ENCODE measurements at regions not wholly inside any gene's neighbourhood (a gene's known extent, or its start where the extent isn't known, plus 50 kb on each side); places are given as distances from the start of the nearest gene placed in this dataset.

- H3K9me3 ChIP-seq (ENCODE audit: control insufficient read depth, insufficient read depth, low read length) = peaks cover 5% of the 10 kb centered on the region
- DNase-seq (ENCODE audit: low read depth, low spot score) = no peak
- no peaks in the 10 kb centered on the region for H3K27me3 ChIP-seq (ENCODE audit: control insufficient read depth, insufficient read depth, low read length)
- no CpG with 5 or more reads among the region's 4 CpGs for WGBS (ENCODE audit: insufficient coverage, insufficient read length)
- no peak overlapping the region for H3K4me3 ChIP-seq (ENCODE audit: low read length)
- no peak overlapping the region for H3K27ac ChIP-seq (ENCODE audit: low read length)
- H3K4me1 ChIP-seq (ENCODE audit: control insufficient read depth, insufficient read depth, low read length) = no peaks in the 10 kb centered on the region
- no peaks in the 10 kb centered on the region for H3K36me3 ChIP-seq (ENCODE audit: control insufficient read depth, insufficient read depth, low read length)
These were observed 504.6 kb downstream of the ALG10 start for GRCh38 chr12:34526946-34527345.

- no CpG with 5 or more reads among the region's 4 CpGs for WGBS (ENCODE audit: insufficient coverage, insufficient read length)
- Histone ChIP-seq H3K4me3 (ENCODE audit: low read length) (no peak overlapping the region), H3K36me3 (ENCODE audit: control insufficient read depth, insufficient read depth, low read length) (no peaks in the 10 kb centered on the region), H3K9me3 (ENCODE audit: control insufficient read depth, insufficient read depth, low read length) (no peaks in the 10 kb centered on the region; the same call in 1 of the 2 replicates), H3K27ac (ENCODE audit: low read length) (no peak overlapping the region), H3K4me1 (ENCODE audit: control insufficient read depth, insufficient read depth, low read length) (no peaks in the 10 kb centered on the region), H3K27me3 (ENCODE audit: control insufficient read depth, insufficient read depth, low read length) (no peaks in the 10 kb centered on the region)
- DNase-seq (ENCODE audit: low read depth, low spot score) = no peak
These were observed 525.0 kb downstream of the ALG10 start for GRCh38 chr12:34547276-34547675.

- H3K4me3 ChIP-seq (ENCODE audit: low read length) = no peak overlapping the region
- no peak for DNase-seq (ENCODE audit: low read depth, low spot score)
- no peaks in the 10 kb centered on the region for H3K4me1 ChIP-seq (ENCODE audit: control insufficient read depth, insufficient read depth, low read length)
- H3K36me3 ChIP-seq (ENCODE audit: control insufficient read depth, insufficient read depth, low read length) = no peaks in the 10 kb centered on the region
- H3K27ac ChIP-seq (ENCODE audit: low read length) = no peak overlapping the region
- WGBS (ENCODE audit: insufficient coverage, insufficient read length) = no CpG with 5 or more reads among the region's 4 CpGs
- H3K27me3 ChIP-seq (ENCODE audit: control insufficient read depth, insufficient read depth, low read length) = no peaks in the 10 kb centered on the region
- H3K9me3 ChIP-seq (ENCODE audit: control insufficient read depth, insufficient read depth, low read length) = peaks cover 7% of the 10 kb centered on the region
These were observed 569.7 kb downstream of the ALG10 start for GRCh38 chr12:34591966-34592365.

GRCh38 chr12:34595749-34596733, 573.7 kb downstream of the ALG10 start:
- Histone ChIP-seq H3K36me3 (ENCODE audit: control insufficient read depth, insufficient read depth, low read length) (no peaks in the 10 kb centered on the region; the same call in 1 of the 2 replicates), H3K4me3 (ENCODE audit: low read length) (no peak overlapping the region), H3K27me3 (ENCODE audit: control insufficient read depth, insufficient read depth, low read length) (no peaks in the 10 kb centered on the region), H3K27ac (ENCODE audit: low read length) (no peak overlapping the region), H3K4me1 (ENCODE audit: control insufficient read depth, insufficient read depth, low read length) (no peaks in the 10 kb centered on the region), H3K9me3 (ENCODE audit: control insufficient read depth, insufficient read depth, low read length) (peaks cover 26% of the 10 kb centered on the region)
- no peak for DNase-seq (ENCODE audit: low read depth, low spot score)
- no CpG with 5 or more reads among the region's 19 CpGs for WGBS (ENCODE audit: insufficient coverage, insufficient read length)

GRCh38 chr12:34597548-34598351, 575.5 kb downstream of the ALG10 start:
- no peaks in the 10 kb centered on the region; the same call in 1 of the 2 replicates for H3K36me3 ChIP-seq (ENCODE audit: control insufficient read depth, insufficient read depth, low read length)
- WGBS (ENCODE audit: insufficient coverage, insufficient read length) = no CpG with 5 or more reads among the region's 21 CpGs
- no peak overlapping the region for H3K4me3 ChIP-seq (ENCODE audit: low read length)
- H3K27ac ChIP-seq (ENCODE audit: low read length) = no peak overlapping the region
- no peaks in the 10 kb centered on the region for H3K27me3 ChIP-seq (ENCODE audit: control insufficient read depth, insufficient read depth, low read length)
- no peaks in the 10 kb centered on the region for H3K4me1 ChIP-seq (ENCODE audit: control insufficient read depth, insufficient read depth, low read length)
- peaks cover 37% of the 10 kb centered on the region for H3K9me3 ChIP-seq (ENCODE audit: control insufficient read depth, insufficient read depth, low read length)
- no peak for DNase-seq (ENCODE audit: low read depth, low spot score)

- Histone ChIP-seq H3K36me3 (ENCODE audit: control insufficient read depth, insufficient read depth, low read length) (no peaks in the 10 kb centered on the region; the same call in 1 of the 2 replicates), H3K9me3 (ENCODE audit: control insufficient read depth, insufficient read depth, low read length) (peaks cover 40% of the 10 kb centered on the region), H3K27me3 (ENCODE audit: control insufficient read depth, insufficient read depth, low read length) (no peaks in the 10 kb centered on the region), H3K4me1 (ENCODE audit: control insufficient read depth, insufficient read depth, low read length) (no peaks in the 10 kb centered on the region), H3K27ac (ENCODE audit: low read length) (no peak overlapping the region), H3K4me3 (ENCODE audit: low read length) (no peak overlapping the region)
- no CpG with 5 or more reads among the region's 7 CpGs for WGBS (ENCODE audit: insufficient coverage, insufficient read length)
- no peak for DNase-seq (ENCODE audit: low read depth, low spot score)
These were observed 576.1 kb downstream of the ALG10 start for GRCh38 chr12:34598352-34598827.

GRCh38 chr12:34598851-34599529, 576.7 kb downstream of the ALG10 start:
- Histone ChIP-seq H3K27ac (ENCODE audit: low read length) (no peak overlapping the region), H3K27me3 (ENCODE audit: control insufficient read depth, insufficient read depth, low read length) (no peaks in the 10 kb centered on the region), H3K4me1 (ENCODE audit: control insufficient read depth, insufficient read depth, low read length) (no peaks in the 10 kb centered on the region), H3K4me3 (ENCODE audit: low read length) (no peak overlapping the region), H3K9me3 (ENCODE audit: control insufficient read depth, insufficient read depth, low read length) (peaks cover 41% of the 10 kb centered on the region), H3K36me3 (ENCODE audit: control insufficient read depth, insufficient read depth, low read length) (no peaks in the 10 kb centered on the region; the same call in 1 of the 2 replicates)
- no CpG with 5 or more reads among the region's 18 CpGs for WGBS (ENCODE audit: insufficient coverage, insufficient read length)
- DNase-seq (ENCODE audit: low read depth, low spot score) = no peak

- Histone ChIP-seq H3K9me3 (ENCODE audit: control insufficient read depth, insufficient read depth, low read length) (peaks cover 48% of the 10 kb centered on the region), H3K27ac (ENCODE audit: low read length) (no peak overlapping the region), H3K27me3 (ENCODE audit: control insufficient read depth, insufficient read depth, low read length) (no peaks in the 10 kb centered on the region), H3K36me3 (ENCODE audit: control insufficient read depth, insufficient read depth, low read length) (no peaks in the 10 kb centered on the region; the same call in 1 of the 2 replicates), H3K4me1 (ENCODE audit: control insufficient read depth, insufficient read depth, low read length) (no peaks in the 10 kb centered on the region), H3K4me3 (ENCODE audit: low read length) (no peak overlapping the region)
- no CpG with 5 or more reads among the region's 32 CpGs for WGBS (ENCODE audit: insufficient coverage, insufficient read length)
- DNase-seq (ENCODE audit: low read depth, low spot score) = no peak
These were observed 577.5 kb downstream of the ALG10 start for GRCh38 chr12:34599530-34600513.
